SK-N-MC (cell line): ENCODE measurements at regions not wholly inside any gene's neighbourhood (a gene's known extent, or its start where the extent isn't known, plus 50 kb on each side); places are given as distances from the start of the nearest gene placed in this dataset.

Source experiments
- EZH2 ChIP-seq: fragments of 200-600 bp; sonication (generic); IDR thresholded peaks from one replicate; pipeline ENCODE4 v1.6.1; 2017; ENCODE audit warnings: antibody characterized with exemption
- POLR2AphosphoS5 ChIP-seq: IDR thresholded peaks from 2 replicates; pipeline ENCODE4 v1.6.1; 2012; ENCODE audit warnings: mild to moderate bottlenecking, low read depth, low read length, borderline replicate concordance

DNA sequence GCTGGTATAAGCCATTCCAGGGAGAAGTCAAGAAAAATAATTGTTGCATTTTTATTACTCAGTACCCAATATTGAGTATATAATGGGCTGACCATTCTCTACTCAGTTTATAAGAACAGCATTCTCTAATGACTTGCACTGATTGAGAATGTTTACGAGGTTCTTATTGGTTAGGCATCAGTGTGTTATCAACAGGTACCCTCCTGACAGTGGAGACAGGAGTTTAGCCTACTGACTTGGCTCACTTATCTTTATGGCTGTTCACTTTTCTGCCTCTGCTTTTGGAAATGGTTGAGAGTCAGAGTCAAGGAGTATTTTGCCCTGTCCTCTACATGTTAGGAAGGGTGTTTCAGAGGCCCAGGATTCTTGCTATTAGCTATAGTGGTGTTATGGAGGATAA lies 228.0 kb upstream of the RGS6 start:
- TF ChIP-seq EZH2 (no peak), POLR2AphosphoS5 (no peak)
